Adrenal gland (tissue), 5 donors: ENCODE measurements at regions not wholly inside any gene's neighbourhood (a gene's known extent, or its start where the extent isn't known, plus 50 kb on each side); places are given as distances from the start of the nearest gene placed in this dataset.

Experiments
- POLR2A ChIP-seq, 2 donors: fragments of 450-650 bp; IDR thresholded peaks; one replicate each; pipeline ENCODE4 v1.6.1; 2017; ENCODE audit warnings: antibody characterized with exemption in 2 of 2, mild to moderate bottlenecking in 2 of 2, moderate library complexity in 1 of 2
- TF ChIP-seq, protein P1 (sequence below), 6 experiments: fragments of 450-650 bp in 4 of 6; fragments of 200-600 bp in 2 of 6; sonication (generic) in 1 of 6; IDR thresholded peaks; 1 replicate in 5 of 6; 2 replicates in 1 of 6; pipeline versions ENCODE4 v1.5.1 to v1.8.0; 2016 to 2021; ENCODE audit warnings: antibody characterized with exemption in 6 of 6, mild to moderate bottlenecking in 2 of 6, moderate library complexity in 1 of 6
- donor health status: DM: no; HTN: no; CAD: no.

DNA sequence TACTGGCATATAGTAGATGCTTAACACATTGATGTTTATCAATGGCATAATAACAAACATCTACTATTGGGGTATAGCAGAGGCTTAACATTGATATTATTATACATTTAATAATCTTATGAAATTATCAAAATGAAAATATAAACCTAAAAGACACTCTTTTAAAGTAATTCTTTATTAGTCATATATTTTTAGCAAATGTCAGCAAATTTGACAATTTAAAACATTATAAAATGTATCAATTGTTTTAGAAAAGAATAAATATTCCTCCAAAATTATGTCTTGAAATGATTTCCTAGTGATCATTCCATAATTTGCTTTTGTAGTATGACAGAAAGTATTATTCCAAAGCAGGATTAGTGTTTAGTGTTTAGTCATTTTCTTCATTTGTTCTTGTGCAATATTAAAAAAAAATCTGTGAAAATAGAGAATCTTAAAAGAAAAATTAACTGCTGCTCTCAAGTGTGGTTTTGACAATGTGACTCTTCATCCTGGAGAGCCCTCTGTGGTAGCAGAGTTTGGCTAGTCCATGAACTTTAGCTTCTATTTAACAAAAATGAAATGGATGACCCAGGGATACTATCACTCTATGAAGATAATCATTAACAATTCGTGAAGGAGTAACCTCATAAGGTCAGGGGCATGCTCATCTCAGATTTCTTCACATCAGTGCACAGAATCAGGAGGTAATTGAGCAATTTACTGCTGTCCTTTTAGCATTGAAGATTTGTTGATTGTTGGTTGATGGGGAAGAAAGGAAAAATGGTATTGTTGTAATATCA, 1018.5 kb downstream of the LRFN5 start:
- TF ChIP-seq, protein P1, sequence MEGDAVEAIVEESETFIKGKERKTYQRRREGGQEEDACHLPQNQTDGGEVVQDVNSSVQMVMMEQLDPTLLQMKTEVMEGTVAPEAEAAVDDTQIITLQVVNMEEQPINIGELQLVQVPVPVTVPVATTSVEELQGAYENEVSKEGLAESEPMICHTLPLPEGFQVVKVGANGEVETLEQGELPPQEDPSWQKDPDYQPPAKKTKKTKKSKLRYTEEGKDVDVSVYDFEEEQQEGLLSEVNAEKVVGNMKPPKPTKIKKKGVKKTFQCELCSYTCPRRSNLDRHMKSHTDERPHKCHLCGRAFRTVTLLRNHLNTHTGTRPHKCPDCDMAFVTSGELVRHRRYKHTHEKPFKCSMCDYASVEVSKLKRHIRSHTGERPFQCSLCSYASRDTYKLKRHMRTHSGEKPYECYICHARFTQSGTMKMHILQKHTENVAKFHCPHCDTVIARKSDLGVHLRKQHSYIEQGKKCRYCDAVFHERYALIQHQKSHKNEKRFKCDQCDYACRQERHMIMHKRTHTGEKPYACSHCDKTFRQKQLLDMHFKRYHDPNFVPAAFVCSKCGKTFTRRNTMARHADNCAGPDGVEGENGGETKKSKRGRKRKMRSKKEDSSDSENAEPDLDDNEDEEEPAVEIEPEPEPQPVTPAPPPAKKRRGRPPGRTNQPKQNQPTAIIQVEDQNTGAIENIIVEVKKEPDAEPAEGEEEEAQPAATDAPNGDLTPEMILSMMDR (IDR thresholded peaks at IDR 0.05): no peak
- TF ChIP-seq POLR2A (IDR thresholded peaks at IDR 0.05): no peak
